Mesendoderm (in vitro differentiated cells): ENCODE measurements at regions not wholly inside any gene's neighbourhood (a gene's known extent, or its start where the extent isn't known, plus 50 kb on each side); places are given as distances from the start of the nearest gene placed in this dataset.

Experiments used
- DNase-seq: peaks from one replicate; pipeline ENCODE4 v3.0.0; 2013
- H2AK5ac ChIP-seq: 2 replicates; pipeline ENCODE4 v1.6.1; 2013; ENCODE audit warnings: low read length, inconsistent platforms
- H2BK120ac ChIP-seq: 2 replicates; pipeline ENCODE4 v1.6.1; 2013; ENCODE audit warnings: low read depth, mild to moderate bottlenecking, low read length, moderate library complexity, mixed read lengths
- H2BK15ac ChIP-seq: replicated peaks from 2 replicates; pipeline ENCODE4 v1.6.1; 2013; ENCODE audit warnings: low read depth, mild to moderate bottlenecking, moderate library complexity
- H2BK5ac ChIP-seq: 2 replicates; pipeline ENCODE4 v1.6.1; 2013; ENCODE audit warnings: low read length, inconsistent platforms
- H3K18ac ChIP-seq: 2 replicates; pipeline ENCODE4 v1.6.1; 2013; ENCODE audit warnings: mild to moderate bottlenecking, low read length, mixed read lengths
- H3K23ac ChIP-seq: one replicate; pipeline ENCODE4 v1.6.1; 2013; ENCODE audit warnings: low read length
- H3K27ac ChIP-seq: 2 replicates; pipeline ENCODE4 v1.5.1; 2013; ENCODE audit warnings: low read depth, mild to moderate bottlenecking, inconsistent platforms, low read length, moderate library complexity
- H3K27me3 ChIP-seq: 2 replicates; pipeline ENCODE4 v1.6.1; 2013; ENCODE audit warnings: low read length, control low read depth, mild to moderate bottlenecking, inconsistent platforms; ENCODE audit not compliant: insufficient read depth, poor library complexity
- H3K36me3 ChIP-seq: 2 replicates; pipeline ENCODE4 v1.6.1; 2013; ENCODE audit warnings: low read length, inconsistent platforms; ENCODE audit not compliant: control insufficient read depth, insufficient read depth
- H3K4ac ChIP-seq: one replicate; pipeline ENCODE4 v1.6.1; 2013; ENCODE audit warnings: low read depth, mild to moderate bottlenecking, low read length, moderate library complexity
- H3K4me1 ChIP-seq: 2 replicates; pipeline ENCODE4 v1.6.1; 2013; ENCODE audit warnings: low read depth, low read length, inconsistent platforms; ENCODE audit not compliant: control insufficient read depth
- H3K4me2 ChIP-seq: 2 replicates; pipeline ENCODE4 v1.6.1; 2013; ENCODE audit warnings: low read length
- H3K4me3 ChIP-seq: 2 replicates; pipeline ENCODE4 v1.5.1; 2013; ENCODE audit warnings: mild to moderate bottlenecking, low read length
- H3K56ac ChIP-seq: one replicate; pipeline ENCODE4 v1.6.1; 2013; ENCODE audit warnings: low read length
- H3K79me1 ChIP-seq: 2 replicates; pipeline ENCODE4 v1.6.1; 2013; ENCODE audit warnings: low read length, inconsistent platforms
- H3K79me2 ChIP-seq: 2 replicates; pipeline ENCODE4 v1.6.1; 2013; ENCODE audit warnings: mild to moderate bottlenecking, low read length; ENCODE audit not compliant: control insufficient read depth, insufficient read depth
- H3K9ac ChIP-seq: 2 replicates; pipeline ENCODE4 v1.6.1; 2013; ENCODE audit warnings: low read length, inconsistent platforms
- H4K5ac ChIP-seq: one replicate; pipeline ENCODE4 v1.6.1; 2013; ENCODE audit warnings: low read length
- H4K8ac ChIP-seq: one replicate; pipeline ENCODE4 v1.6.1; 2013; ENCODE audit warnings: low read depth, mild to moderate bottlenecking, control low read depth, low read length, moderate library complexity
- WGBS: extraction: QIAGEN DNeasy Blood & Tissue Kit; methylation state at CpG from one replicate; pipeline ENCODE4 v1.1.7; 2013; ENCODE audit warnings: low lambda C conversion rate, missing lambda C conversion rate; ENCODE audit not compliant: insufficient coverage; ENCODE audit errors: extremely low coverage; 5-methylcytosine and 5-hydroxymethylcytosine counted together

- Histone ChIP-seq H2BK120ac (no peak overlapping the region), H3K4me3 (no peak overlapping the region), H4K5ac (no peak overlapping the region), H3K79me1 (no peaks in the 10 kb centered on the region), H2BK5ac (no peak overlapping the region), H3K4me2 (no peak overlapping the region), H3K18ac (no peak overlapping the region), H3K27me3 (no peaks in the 10 kb centered on the region), H3K79me2 (no peaks in the 10 kb centered on the region), H4K8ac (no peak overlapping the region), H3K4me1 (no peaks in the 10 kb centered on the region), H3K27ac (no peak overlapping the region), H3K56ac (no peak overlapping the region), H3K9ac (no peak overlapping the region), H3K36me3 (no peaks in the 10 kb centered on the region), H2AK5ac (no peak overlapping the region), H3K23ac (no peak overlapping the region), H3K4ac (no peak overlapping the region), H2BK15ac (no peak overlapping the region)
- DNase-seq, result no peak
These were observed 62.6 kb upstream of the TMEM244 start for GRCh38 chr6:129923530-129924250.

GRCh38 chr6:129921169-129921817 lies 60.2 kb upstream of the TMEM244 start:
- Histone ChIP-seq H2BK5ac (no peak overlapping the region), H3K18ac (no peak overlapping the region), H3K4ac (no peak overlapping the region), H3K4me3 (no peak overlapping the region), H3K4me1 (no peaks in the 10 kb centered on the region), H3K23ac (no peak overlapping the region), H2AK5ac (no peak overlapping the region), H2BK120ac (no peak overlapping the region), H3K9ac (no peak overlapping the region), H3K36me3 (no peaks in the 10 kb centered on the region), H3K27ac (no peak overlapping the region), H4K5ac (no peak overlapping the region), H4K8ac (no peak overlapping the region), H3K79me2 (no peaks in the 10 kb centered on the region), H2BK15ac (no peak overlapping the region), H3K79me1 (no peaks in the 10 kb centered on the region), H3K4me2 (no peak overlapping the region), H3K56ac (no peak overlapping the region), H3K27me3 (no peaks in the 10 kb centered on the region)
- no peak for DNase-seq
- no CpG with 5 or more reads among the region's 3 CpGs for WGBS

GRCh38 chr6:129920103-129920798 lies 59.1 kb upstream of the TMEM244 start:
- Histone ChIP-seq H3K4me1 (no peaks in the 10 kb centered on the region), H3K79me1 (no peaks in the 10 kb centered on the region), H3K27me3 (no peaks in the 10 kb centered on the region), H3K27ac (no peak overlapping the region), H3K4ac (no peak overlapping the region), H3K23ac (no peak overlapping the region), H4K8ac (no peak overlapping the region), H2BK120ac (no peak overlapping the region), H3K18ac (no peak overlapping the region), H4K5ac (no peak overlapping the region), H3K36me3 (no peaks in the 10 kb centered on the region), H3K56ac (no peak overlapping the region), H2BK15ac (no peak overlapping the region), H3K79me2 (no peaks in the 10 kb centered on the region), H3K4me3 (no peak overlapping the region), H3K4me2 (no peak overlapping the region), H2BK5ac (no peak overlapping the region), H3K9ac (no peak overlapping the region), H2AK5ac (no peak overlapping the region)
- no CpG with 5 or more reads among the region's 7 CpGs for WGBS
- DNase-seq, result no peak

GRCh38 chr6:129911732-129912131 lies 50.6 kb upstream of the TMEM244 start:
- no peak overlapping the region for H2BK5ac ChIP-seq

More at GRCh38 chr6:129911732-129912131, 50.6 kb upstream of the TMEM244 start:
- H3K23ac ChIP-seq, result no peak overlapping the region
- H3K9ac ChIP-seq, result no peak overlapping the region
- H3K79me2 ChIP-seq, result no peaks in the 10 kb centered on the region
- H4K8ac ChIP-seq, result no peak overlapping the region
- no peak overlapping the region for H3K56ac ChIP-seq
- no CpG with 5 or more reads among the region's 1 CpG for WGBS
- no peak overlapping the region for H3K18ac ChIP-seq
- no peaks in the 10 kb centered on the region for H3K4me1 ChIP-seq
- no peak overlapping the region for H3K4ac ChIP-seq
- no peaks in the 10 kb centered on the region for H3K36me3 ChIP-seq
- H2AK5ac ChIP-seq, result no peak overlapping the region
- no peak overlapping the region for H3K27ac ChIP-seq
- no peak overlapping the region for H3K4me3 ChIP-seq
- H4K5ac ChIP-seq, result no peak overlapping the region
- no peak for DNase-seq
- H3K27me3 ChIP-seq, result no peaks in the 10 kb centered on the region
- H3K4me2 ChIP-seq, result no peak overlapping the region
- H3K79me1 ChIP-seq, result no peaks in the 10 kb centered on the region
- H2BK120ac ChIP-seq, result no peak overlapping the region
- no peak overlapping the region for H2BK15ac ChIP-seq
